Skeletal muscle cell (primary cell): ENCODE measurements at regions not wholly inside any gene's neighbourhood (a gene's known extent, or its start where the extent isn't known, plus 50 kb on each side); places are given as distances from the start of the nearest gene placed in this dataset.

Experiments
- DNase-seq: peaks from one replicate; pipeline ENCODE4 v3.0.0-alpha.2; 2010; ENCODE audit warnings: low read depth
- H3K4me3 ChIP-seq: 2 replicates; pipeline ENCODE4 v1.5.1; 2011; ENCODE audit warnings: low read depth, mild to moderate bottlenecking, control low read depth, low read length, moderate library complexity

GRCh38 chr6:21997119-21998037 is 299.5 kb downstream of the PRL start:
- no peak overlapping the region for H3K4me3 ChIP-seq
- DNase-seq, result peak; percentile 11

GRCh38 chr6:21998582-21998981 is 298.3 kb downstream of the PRL start:
- no peak overlapping the region for H3K4me3 ChIP-seq
- no peak for DNase-seq

- H3K4me3 ChIP-seq, result no peak overlapping the region
- DNase-seq, result peak; percentile 47
These were observed 297.8 kb downstream of the PRL start for GRCh38 chr6:21999012-21999528.

- DNase-seq, result no peak
- no peak overlapping the region for H3K4me3 ChIP-seq
These were observed 297.1 kb downstream of the PRL start for GRCh38 chr6:21999741-22000140.

- DNase-seq, result peak; percentile 20
- H3K4me3 ChIP-seq, result no peak overlapping the region
These were observed 295.3 kb downstream of the PRL start for GRCh38 chr6:22001396-22002027.

GRCh38 chr6:22003287-22003686 is 293.5 kb downstream of the PRL start:
- no peak overlapping the region for H3K4me3 ChIP-seq
- no peak for DNase-seq

GRCh38 chr6:22006795-22007194 is 290.0 kb downstream of the PRL start:
- DNase-seq, result no peak
- H3K4me3 ChIP-seq, result no peak overlapping the region

GRCh38 chr6:22007469-22007868 is 289.4 kb downstream of the PRL start:
- H3K4me3 ChIP-seq, result no peak overlapping the region
- DNase-seq, result no peak

- no peak overlapping the region for H3K4me3 ChIP-seq
- DNase-seq, result no peak
These were observed 288.5 kb downstream of the PRL start for GRCh38 chr6:22008248-22008836.

GRCh38 chr6:22010102-22010501 is 286.7 kb downstream of the PRL start:
- DNase-seq, result no peak
- no peak overlapping the region for H3K4me3 ChIP-seq

- no peak for DNase-seq
- H3K4me3 ChIP-seq, result no peak overlapping the region
These were observed 281.6 kb downstream of the PRL start for GRCh38 chr6:22015216-22015615.

- H3K4me3 ChIP-seq, result no peak overlapping the region
- DNase-seq, result no peak
These were observed 280.9 kb downstream of the PRL start for GRCh38 chr6:22015944-22016343.

- DNase-seq, result no peak
- H3K4me3 ChIP-seq, result no peak overlapping the region
These were observed 279.6 kb downstream of the PRL start for GRCh38 chr6:22017272-22017671.

- no peak overlapping the region for H3K4me3 ChIP-seq
- no peak for DNase-seq
These were observed 279.1 kb downstream of the PRL start for GRCh38 chr6:22017766-22018165.

- DNase-seq, result no peak
- H3K4me3 ChIP-seq, result no peak overlapping the region
These were observed 277.0 kb downstream of the PRL start for GRCh38 chr6:22019857-22020256.

GRCh38 chr6:22020299-22021003 is 276.4 kb downstream of the PRL start:
- no peak overlapping the region for H3K4me3 ChIP-seq
- no peak for DNase-seq

- H3K4me3 ChIP-seq, result no peak overlapping the region
- no peak for DNase-seq
These were observed 274.9 kb downstream of the PRL start for GRCh38 chr6:22021966-22022365.

GRCh38 chr6:22023937-22024336 is 272.9 kb downstream of the PRL start:
- DNase-seq, result no peak
- H3K4me3 ChIP-seq, result no peak overlapping the region

- DNase-seq, result no peak
- no peak overlapping the region for H3K4me3 ChIP-seq
These were observed 271.8 kb downstream of the PRL start for GRCh38 chr6:22024973-22025467.
